GM10266 (cell line): ENCODE measurements at regions not wholly inside any gene's neighbourhood (a gene's known extent, or its start where the extent isn't known, plus 50 kb on each side); places are given as distances from the start of the nearest gene placed in this dataset.

Experiments
- DNase-seq: peaks from one replicate; pipeline ENCODE4 v3.0.0; 2012; ENCODE audit errors: extremely low spot score
- TF ChIP-seq, protein P1 (sequence below): IDR thresholded peaks from 2 replicates; pipeline ENCODE4 v1.5.1; 2012; ENCODE audit warnings: mild to moderate bottlenecking, low read depth; ENCODE audit not compliant: control insufficient read depth, insufficient read depth; ENCODE audit errors: missing control alignments

DNA sequence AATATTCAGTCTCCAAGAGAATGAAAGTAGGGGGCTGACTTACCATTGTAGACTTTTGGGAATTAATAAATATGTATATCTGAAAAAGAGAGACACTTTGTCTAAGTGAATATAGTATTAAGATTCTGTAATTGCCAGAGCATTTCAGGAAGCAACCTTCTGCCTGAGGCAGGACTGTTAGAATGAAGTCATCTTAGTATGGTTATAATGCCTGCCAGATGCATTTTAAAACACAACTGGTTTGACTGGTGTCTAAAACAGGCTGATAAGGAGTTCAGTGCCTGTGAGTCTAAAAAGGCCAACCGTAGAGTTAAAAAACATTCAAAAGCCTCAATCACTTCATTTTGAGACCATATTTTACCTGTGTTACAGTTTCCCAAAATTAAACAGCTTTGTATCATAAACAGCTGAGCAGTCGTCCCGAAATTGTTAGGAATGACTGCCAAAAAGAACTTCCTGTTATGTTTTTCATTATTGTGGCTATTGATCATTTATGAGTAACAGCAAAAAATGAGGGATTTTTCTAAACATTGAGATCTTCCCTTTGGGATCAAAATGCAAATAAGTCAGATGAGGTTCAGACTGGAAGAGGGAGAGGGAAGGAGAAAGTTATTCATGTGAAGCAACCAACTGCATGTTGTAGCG is 443.9 kb downstream of the PID1 start:
- no peak for DNase-seq
- TF ChIP-seq, protein P1, sequence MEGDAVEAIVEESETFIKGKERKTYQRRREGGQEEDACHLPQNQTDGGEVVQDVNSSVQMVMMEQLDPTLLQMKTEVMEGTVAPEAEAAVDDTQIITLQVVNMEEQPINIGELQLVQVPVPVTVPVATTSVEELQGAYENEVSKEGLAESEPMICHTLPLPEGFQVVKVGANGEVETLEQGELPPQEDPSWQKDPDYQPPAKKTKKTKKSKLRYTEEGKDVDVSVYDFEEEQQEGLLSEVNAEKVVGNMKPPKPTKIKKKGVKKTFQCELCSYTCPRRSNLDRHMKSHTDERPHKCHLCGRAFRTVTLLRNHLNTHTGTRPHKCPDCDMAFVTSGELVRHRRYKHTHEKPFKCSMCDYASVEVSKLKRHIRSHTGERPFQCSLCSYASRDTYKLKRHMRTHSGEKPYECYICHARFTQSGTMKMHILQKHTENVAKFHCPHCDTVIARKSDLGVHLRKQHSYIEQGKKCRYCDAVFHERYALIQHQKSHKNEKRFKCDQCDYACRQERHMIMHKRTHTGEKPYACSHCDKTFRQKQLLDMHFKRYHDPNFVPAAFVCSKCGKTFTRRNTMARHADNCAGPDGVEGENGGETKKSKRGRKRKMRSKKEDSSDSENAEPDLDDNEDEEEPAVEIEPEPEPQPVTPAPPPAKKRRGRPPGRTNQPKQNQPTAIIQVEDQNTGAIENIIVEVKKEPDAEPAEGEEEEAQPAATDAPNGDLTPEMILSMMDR, result no peak

DNA sequence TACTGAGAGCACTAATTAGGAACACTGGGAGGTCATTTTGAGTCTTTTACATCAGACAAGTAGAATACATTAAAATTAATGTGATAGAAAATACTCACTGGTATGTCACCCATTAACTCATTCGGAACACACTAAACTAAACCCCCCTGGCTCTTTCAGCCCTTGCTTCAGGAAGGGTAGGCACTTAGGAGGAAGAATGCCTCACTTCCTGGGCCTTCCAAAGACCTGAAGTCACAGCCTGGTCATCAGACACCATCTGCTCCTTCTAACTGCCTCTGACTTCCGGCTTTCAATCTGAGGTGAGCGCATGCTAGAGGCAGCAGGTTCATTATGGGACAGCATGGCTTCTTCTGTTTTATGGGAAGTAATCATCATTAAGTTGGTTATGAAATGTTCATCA is 451.4 kb downstream of the PID1 start:
- no peak for DNase-seq
- TF ChIP-seq, protein P1, result no peak

DNA sequence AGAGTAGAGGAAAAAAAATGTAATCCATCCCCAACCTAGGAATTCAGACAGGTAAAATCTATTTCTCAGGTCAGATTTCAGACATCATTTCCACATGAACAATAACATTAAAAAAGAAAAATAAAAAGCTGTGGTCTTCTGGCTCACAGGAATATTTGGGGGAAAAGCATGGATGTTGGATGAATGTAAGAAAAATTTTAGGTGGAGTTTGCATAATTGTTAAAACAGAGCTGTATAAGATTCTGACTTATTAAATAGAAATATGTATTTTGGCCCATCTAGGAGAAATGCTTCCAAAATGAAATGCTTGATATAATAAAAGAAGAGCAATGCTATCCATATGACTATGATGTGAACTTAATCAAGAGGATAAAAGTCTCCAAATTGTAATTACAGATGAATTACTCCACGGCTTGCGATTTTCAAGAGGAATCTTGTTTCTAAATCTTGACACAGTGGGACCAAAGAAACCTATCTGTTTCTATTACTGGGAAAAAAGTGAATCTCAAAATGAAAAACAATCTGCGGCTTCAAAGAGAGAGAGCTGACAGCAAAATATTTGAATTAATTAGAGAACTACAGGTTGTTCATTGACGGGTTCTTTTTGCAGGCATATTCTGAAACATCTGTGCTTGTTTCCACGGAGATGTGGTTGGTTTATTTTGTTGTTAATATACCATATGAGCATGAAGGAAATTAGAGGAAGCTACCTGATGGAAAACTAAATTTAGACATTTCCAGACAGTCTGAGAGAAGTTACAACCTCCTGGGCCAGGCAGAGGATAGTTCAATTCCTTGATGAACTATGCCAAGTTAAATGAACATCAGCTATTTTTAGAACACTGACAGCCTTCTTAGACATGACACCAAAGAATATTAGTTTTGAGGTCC is 468.7 kb downstream of the PID1 start:
- TF ChIP-seq, protein P1, result no peak

DNA sequence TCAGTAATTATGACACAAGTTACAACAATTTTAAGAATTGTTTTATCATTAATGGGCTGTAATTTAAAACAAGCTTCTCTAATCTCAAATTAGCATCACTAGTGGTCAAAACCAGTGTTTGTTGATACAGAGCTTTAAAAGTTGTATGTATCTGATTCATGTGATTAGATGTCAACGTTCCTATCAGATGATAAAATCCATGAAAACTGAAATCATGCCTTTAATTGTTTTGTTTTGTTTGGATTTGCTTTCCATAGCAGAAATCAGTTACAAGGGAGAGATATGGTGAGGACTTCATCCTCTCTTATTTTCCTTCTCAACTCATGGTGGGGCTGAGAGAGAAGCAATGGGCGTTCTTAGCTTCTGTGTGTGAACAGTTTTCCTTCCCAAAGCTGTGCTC is 469.6 kb downstream of the PID1 start:
- TF ChIP-seq, protein P1, result no peak
- DNase-seq, result no peak

More for the DNA sequence above, 468.7 kb downstream of the PID1 start:
- DNase-seq, result no peak

DNA sequence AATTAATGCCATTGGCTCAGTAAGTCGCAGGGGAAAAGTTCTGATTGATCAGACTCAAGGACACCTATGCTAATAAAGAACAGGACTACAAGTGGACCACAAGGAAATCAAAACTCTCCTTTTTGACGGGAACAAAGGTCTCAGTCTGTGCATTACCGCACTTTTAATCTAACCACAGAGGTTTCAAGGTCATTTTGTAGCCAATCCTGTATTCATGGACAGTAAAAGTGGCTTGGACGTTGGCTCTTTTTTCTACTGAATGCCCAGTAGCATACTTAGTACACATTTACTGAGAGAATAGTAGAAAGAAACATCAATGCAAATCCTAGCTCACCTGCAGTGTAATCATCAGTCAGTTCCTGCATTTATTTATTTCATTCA is 471.9 kb downstream of the PID1 start:
- DNase-seq, result no peak
- TF ChIP-seq, protein P1, result no peak

DNA sequence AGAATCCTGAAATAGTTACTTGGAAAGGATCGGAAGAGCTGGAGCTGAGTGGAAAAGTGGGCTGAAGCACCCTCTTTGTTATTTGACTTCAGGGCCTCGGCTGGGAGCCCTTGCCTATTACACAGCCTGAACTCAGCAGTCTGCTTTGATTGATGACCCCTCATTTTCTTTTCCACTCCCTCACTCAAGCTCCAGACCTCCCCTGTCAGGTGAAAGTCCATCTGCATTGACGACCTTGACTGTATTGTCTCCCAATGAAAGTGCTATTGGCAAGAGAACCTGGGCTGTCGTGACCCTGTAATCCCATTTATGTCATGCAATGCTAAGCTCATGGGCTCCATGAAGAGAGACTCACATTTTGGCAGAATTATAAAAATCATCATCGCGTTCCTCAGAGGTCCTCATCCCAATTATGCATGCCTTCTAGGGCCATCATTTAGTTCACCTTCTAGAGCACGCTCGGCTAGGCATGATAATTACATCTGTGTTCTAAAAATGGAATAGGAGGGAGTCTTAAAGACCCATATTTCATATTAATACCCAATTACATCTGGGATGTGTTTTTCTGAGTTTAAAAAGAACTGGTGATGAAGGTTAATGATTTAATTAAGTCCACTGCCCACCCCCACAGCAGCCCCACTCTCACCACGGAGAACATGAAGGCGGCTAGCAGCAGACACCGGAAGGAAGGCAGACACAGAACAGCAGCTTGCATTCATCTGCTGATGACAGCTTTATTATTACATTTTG is 472.5 kb downstream of the PID1 start:
- TF ChIP-seq, protein P1, result no peak
- no peak for DNase-seq

DNA sequence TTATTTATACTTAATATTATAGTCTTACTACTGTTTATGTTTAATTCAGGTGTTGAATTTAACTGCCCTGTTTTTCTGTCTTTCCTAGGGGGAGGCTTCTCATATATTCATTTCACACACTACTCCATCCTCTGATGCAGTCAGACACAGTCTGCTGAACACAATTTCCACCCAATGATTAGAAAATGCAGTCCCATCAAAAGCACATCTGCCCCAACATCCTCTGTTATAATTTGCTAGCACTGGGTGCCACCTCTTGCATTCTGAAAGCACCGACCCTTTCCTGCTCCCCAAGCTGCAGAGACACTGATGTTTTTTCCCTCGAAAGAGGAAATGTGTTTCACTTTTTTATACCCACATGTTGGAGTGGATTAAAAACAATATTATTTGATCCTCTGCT is 474.7 kb downstream of the PID1 start:
- DNase-seq, result no peak
- TF ChIP-seq, protein P1, result no peak
